ENCODE measurements at regions not wholly inside any gene's neighbourhood (a gene's known extent, or its start where the extent isn't known, plus 50 kb on each side); places are given as distances from the start of the nearest gene placed in this dataset.
"Not testable (repeated sequence)": the region's sequence is repeated elsewhere in the genome, so short reads cannot be mapped to it uniquely, and the experiment has no call there.

- ATAC-seq (no peak), DNase-seq (no peak)
- intact Hi-C loops (cut with DNase I): no loop called here
Measured at GRCh38 chr10:61039868-61040267, 95.9 kb upstream of the RHOBTB1 start.

- ATAC-seq; DNase-seq; intact Hi-C loops (cut with DNase I): not testable (repeated sequence)
Measured at GRCh38 chr10:61037261-61037830, 93.4 kb upstream of the RHOBTB1 start.

GRCh38 chr10:61036148-61036547 lies 92.2 kb upstream of the RHOBTB1 start:
- intact Hi-C loops (cut with DNase I); DNase-seq; ATAC-seq: not testable (repeated sequence)

- ATAC-seq: no peak
- DNase-seq: no peak
- intact Hi-C loops (cut with DNase I): no loop called here
Measured at GRCh38 chr10:61031341-61031740, 87.4 kb upstream of the RHOBTB1 start.

- no peak for ATAC-seq
- intact Hi-C loops (cut with DNase I): no loop called here
- DNase-seq: no peak
Measured at GRCh38 chr10:61029411-61029810, 85.4 kb upstream of the RHOBTB1 start.

- DNase-seq (no peak), ATAC-seq (no peak)
- intact Hi-C loops (cut with DNase I): no loop called here
Measured at GRCh38 chr10:61028861-61029361, 84.9 kb upstream of the RHOBTB1 start.

- intact Hi-C loops (cut with DNase I): no loop called here
- DNase-seq (no peak), ATAC-seq (no peak)
Measured at GRCh38 chr10:61024856-61025201, 80.8 kb upstream of the RHOBTB1 start.

GRCh38 chr10:61024151-61024855 lies 80.3 kb upstream of the RHOBTB1 start:
- ATAC-seq (no peak), DNase-seq (no peak)
- intact Hi-C loops (cut with DNase I): no loop called here

- intact Hi-C loops (cut with DNase I): no loop called here
- no peak for ATAC-seq
- no peak for DNase-seq
Measured at GRCh38 chr10:61023053-61023452, 79.1 kb upstream of the RHOBTB1 start.

- intact Hi-C loops (cut with DNase I): no loop called here
- no peak for ATAC-seq
- DNase-seq: no peak
Measured at GRCh38 chr10:61021926-61022325, 77.9 kb upstream of the RHOBTB1 start.

GRCh38 chr10:61020420-61021158 lies 76.6 kb upstream of the RHOBTB1 start:
- ATAC-seq (no peak), DNase-seq (no peak)
- intact Hi-C loops (cut with DNase I): no loop called here

- DNase-seq: no peak
- ATAC-seq: no peak
- intact Hi-C loops (cut with DNase I): no loop called here
Measured at GRCh38 chr10:61018146-61018545, 74.2 kb upstream of the RHOBTB1 start.

- ATAC-seq (no peak), DNase-seq (no peak)
- intact Hi-C loops (cut with DNase I): no loop called here
Measured at GRCh38 chr10:61016630-61017029, 72.6 kb upstream of the RHOBTB1 start.

- intact Hi-C loops (cut with DNase I): no loop called here
- ATAC-seq: no peak
Measured at GRCh38 chr10:61016007-61016406, 72.0 kb upstream of the RHOBTB1 start.

GRCh38 chr10:61010863-61011262 lies 66.9 kb upstream of the RHOBTB1 start:
- no peak for ATAC-seq
- intact Hi-C loops (cut with DNase I): no loop called here
- DNase-seq: no peak

More at GRCh38 chr10:61016007-61016406, 72.0 kb upstream of the RHOBTB1 start:
- DNase-seq: no peak

- ATAC-seq; intact Hi-C loops (cut with DNase I); DNase-seq: not testable (repeated sequence)
Measured at GRCh38 chr10:61003069-61003468, 59.1 kb upstream of the RHOBTB1 start.

- no peak for ATAC-seq
- intact Hi-C loops (cut with DNase I): no loop called here
- DNase-seq: no peak
Measured at GRCh38 chr10:61001731-61002122, 57.7 kb upstream of the RHOBTB1 start.

- ATAC-seq (peak; percentile 57 to 63), DNase-seq (no peak)
- intact Hi-C loops (cut with DNase I): no loop called here
Measured at GRCh38 chr10:61000769-61001730, 57.1 kb upstream of the RHOBTB1 start.

- no peak for DNase-seq
- intact Hi-C loops (cut with DNase I): no loop called here
- no peak for ATAC-seq
Measured at GRCh38 chr10:60998932-60999331, 54.9 kb upstream of the RHOBTB1 start.
